NT2/D1 (cell line): ENCODE measurements at regions not wholly inside any gene's neighbourhood (a gene's known extent, or its start where the extent isn't known, plus 50 kb on each side); places are given as distances from the start of the nearest gene placed in this dataset.

Experiments used
- SUZ12 ChIP-seq: IDR thresholded peaks from 2 replicates; pipeline ENCODE4 v1.6.1; 2011; ENCODE audit not compliant: insufficient read length, insufficient read depth; ENCODE audit errors: extremely low read depth
- YY1 ChIP-seq: IDR thresholded peaks from 2 replicates; pipeline ENCODE4 v1.6.1; 2011; ENCODE audit not compliant: insufficient read length, insufficient read depth
- ZNF274 ChIP-seq: IDR thresholded peaks from 2 replicates; pipeline ENCODE4 v1.6.1; 2011; ENCODE audit warnings: mild to moderate bottlenecking, low read depth, low read length

DNA sequence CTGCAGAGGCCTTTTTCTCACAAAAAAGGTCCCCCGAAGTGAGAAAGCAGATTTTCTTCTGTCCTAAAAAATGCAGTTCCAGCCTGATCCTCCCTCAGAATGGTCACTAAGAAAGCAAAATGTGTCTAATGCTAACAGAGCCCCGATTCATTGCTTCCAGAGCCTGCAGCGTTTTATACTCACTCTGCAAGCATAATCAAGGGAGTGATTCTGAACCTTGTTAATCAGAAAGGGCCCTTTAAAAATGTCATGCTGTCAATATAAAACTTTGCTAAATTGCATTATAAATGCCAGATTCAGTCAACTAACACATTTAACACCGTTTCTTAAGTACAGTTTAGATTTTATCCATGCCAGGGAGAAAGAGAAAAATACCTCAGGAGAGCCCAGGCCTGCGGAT is 202.8 kb downstream of the CD83 start:
- TF ChIP-seq YY1 (no peak), ZNF274 (no peak), SUZ12 (no peak)
